ENCODE measurements at regions not wholly inside any gene's neighbourhood (a gene's known extent, or its start where the extent isn't known, plus 50 kb on each side); places are given as distances from the start of the nearest gene placed in this dataset.

GRCh38 chr1:191608367-191608766 lies 549.9 kb upstream of the RGS18 start:
- no peak for DNase-seq

GRCh38 chr1:191609305-191609704 lies 549.0 kb upstream of the RGS18 start:
- no peak for DNase-seq

GRCh38 chr1:191615101-191615821 lies 543.0 kb upstream of the RGS18 start:
- DNase-seq = no peak

GRCh38 chr1:191618181-191618580 lies 540.1 kb upstream of the RGS18 start:
- no peak for DNase-seq

- no peak for DNase-seq
Measured at GRCh38 chr1:191620883-191621282, 537.4 kb upstream of the RGS18 start.

GRCh38 chr1:191624044-191624443 lies 534.2 kb upstream of the RGS18 start:
- DNase-seq = no peak

GRCh38 chr1:191629836-191630235 lies 528.4 kb upstream of the RGS18 start:
- no peak for DNase-seq

GRCh38 chr1:191634801-191635508 lies 523.3 kb upstream of the RGS18 start:
- no peak for DNase-seq

- DNase-seq = no peak
Measured at GRCh38 chr1:191636345-191636744, 521.9 kb upstream of the RGS18 start.

GRCh38 chr1:191641420-191642260 lies 516.6 kb upstream of the RGS18 start:
- DNase-seq = no peak

GRCh38 chr1:191643060-191643459 lies 515.2 kb upstream of the RGS18 start:
- no peak for DNase-seq

GRCh38 chr1:191648939-191649338 lies 509.3 kb upstream of the RGS18 start:
- DNase-seq = no peak

GRCh38 chr1:191662051-191662450 lies 496.2 kb upstream of the RGS18 start:
- DNase-seq = no peak

GRCh38 chr1:191662746-191663145 lies 495.5 kb upstream of the RGS18 start:
- DNase-seq = no peak

- no peak for DNase-seq
Measured at GRCh38 chr1:191668525-191668924, 489.7 kb upstream of the RGS18 start.

GRCh38 chr1:191669629-191670028 lies 488.6 kb upstream of the RGS18 start:
- no peak for DNase-seq

- DNase-seq = no peak
Measured at GRCh38 chr1:191671236-191671635, 487.0 kb upstream of the RGS18 start.

GRCh38 chr1:191674626-191675179 lies 483.6 kb upstream of the RGS18 start:
- no peak for DNase-seq

- no peak for DNase-seq
Measured at GRCh38 chr1:191675856-191676783, 482.1 kb upstream of the RGS18 start.

GRCh38 chr1:191685669-191686068 lies 472.6 kb upstream of the RGS18 start:
- no peak for DNase-seq

GRCh38 chr1:191687721-191688120 lies 470.5 kb upstream of the RGS18 start:
- DNase-seq = no peak

GRCh38 chr1:191690931-191691330 lies 467.3 kb upstream of the RGS18 start:
- DNase-seq = no peak

All from inflammatory macrophage treated with lipopolysaccharide for 4 hours (primary cell).